ENCODE measurements at regions not wholly inside any gene's neighbourhood (a gene's known extent, or its start where the extent isn't known, plus 50 kb on each side); places are given as distances from the start of the nearest gene placed in this dataset.

DNA sequence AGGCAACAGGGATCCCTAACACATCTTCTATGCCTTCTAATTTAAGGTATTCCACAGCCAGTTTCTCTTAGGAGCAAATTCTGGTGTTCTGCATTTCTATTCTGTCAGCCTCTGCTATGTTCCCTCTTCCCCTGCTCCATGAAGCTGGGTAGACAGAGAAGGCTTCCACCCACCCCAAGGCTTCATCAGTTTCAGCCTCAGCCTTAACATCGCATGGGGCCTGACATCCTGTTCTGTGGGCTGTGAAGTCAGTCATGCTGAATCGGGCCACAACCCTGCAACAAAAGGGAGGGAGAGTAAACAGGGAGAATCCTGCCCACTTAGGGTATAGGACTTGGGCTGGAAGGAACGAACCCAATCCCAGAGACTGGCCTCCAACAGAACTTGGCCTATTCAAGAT is 70.6 kb upstream of the PPM1B start (continued):
- TF ChIP-seq, protein P1, sequence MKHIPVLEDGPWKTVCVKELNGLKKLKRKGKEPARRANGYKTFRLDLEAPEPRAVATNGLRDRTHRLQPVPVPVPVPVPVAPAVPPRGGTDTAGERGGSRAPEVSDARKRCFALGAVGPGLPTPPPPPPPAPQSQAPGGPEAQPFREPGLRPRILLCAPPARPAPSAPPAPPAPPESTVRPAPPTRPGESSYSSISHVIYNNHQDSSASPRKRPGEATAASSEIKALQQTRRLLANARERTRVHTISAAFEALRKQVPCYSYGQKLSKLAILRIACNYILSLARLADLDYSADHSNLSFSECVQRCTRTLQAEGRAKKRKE (CRISPR knock-in tag; IDR thresholded peaks at IDR 0.05; ENCODE audit: low read depth): no peak
- TF ChIP-seq NFE2L2 (conservative IDR thresholded peaks at IDR 0.05; ENCODE audit: low read length) (no peak), EP300 (IDR thresholded peaks at IDR 0.05) (no peak)
- TF ChIP-seq, protein P2, sequence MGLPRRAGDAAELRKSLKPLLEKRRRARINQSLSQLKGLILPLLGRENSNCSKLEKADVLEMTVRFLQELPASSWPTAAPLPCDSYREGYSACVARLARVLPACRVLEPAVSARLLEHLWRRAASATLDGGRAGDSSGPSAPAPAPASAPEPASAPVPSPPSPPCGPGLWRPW (IDR thresholded peaks at IDR 0.05): no peak

DNA sequence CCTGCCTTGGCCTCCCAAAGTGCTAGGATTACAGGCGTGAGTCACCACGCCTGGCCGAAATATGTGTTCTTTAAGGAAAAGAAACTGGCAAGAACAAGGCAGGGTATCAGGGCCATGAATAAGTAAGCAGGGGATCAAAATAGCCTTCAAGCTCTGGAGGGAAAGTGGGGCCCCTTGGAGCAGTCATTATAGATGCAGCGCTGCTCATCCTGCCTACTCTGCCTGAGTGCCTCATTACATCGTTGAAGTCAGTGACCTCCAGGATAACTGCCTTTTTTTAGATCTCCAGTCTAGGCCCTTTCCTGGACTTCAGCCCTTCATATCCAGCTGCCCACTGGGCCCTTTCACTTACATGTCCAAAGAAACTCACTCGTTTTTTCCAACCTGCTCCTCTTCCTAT is 69.8 kb upstream of the PPM1B start:
- ChIA-PET CTCF (interaction anchor here (1.3 to 3.5 kb wide), 4 partner anchors 9 to 52 kb away, joined by 3 to 16 read pairs (median 12); no protein-coding TSS in a partner anchor), POLR2A (interaction anchor here (0.7 kb wide), 1 partner anchor 110 kb away, joined by 3 read pairs; no protein-coding TSS in a partner anchor)
- H3K27ac ChIP-seq: no peak overlapping the region
- ATAC-seq (no peak), FAIRE-seq (no peak), DNase-seq (ENCODE audit: low read depth in 1 of 2, low spot score in 1 of 2) (no peak)
- TF ChIP-seq KDM1A (IDR thresholded peaks at IDR 0.05; ENCODE audit: low read depth) (no peak), JUNB (IDR thresholded peaks at IDR 0.05) (no peak), PHF8 (IDR thresholded peaks at IDR 0.05; ENCODE audit: borderline replicate concordance, low read depth) (no peak), ZSCAN20 (CRISPR knock-in tag; IDR thresholded peaks at IDR 0.05) (no peak), RAD21 (conservative IDR thresholded peaks at IDR 0.05 in 1 of 2, IDR thresholded peaks at IDR 0.05 in 1 of 2) (no peak), POLR2AphosphoS2 (conservative IDR thresholded peaks at IDR 0.05; ENCODE audit: low read length) (no peak), HEYL (CRISPR knock-in tag; IDR thresholded peaks at IDR 0.05) (no peak), KDM5A (IDR thresholded peaks at IDR 0.05) (no peak), HOXB13 (CRISPR knock-in tag; IDR thresholded peaks at IDR 0.05; ENCODE audit: low read depth) (no peak), CEBPB (IDR thresholded peaks at IDR 0.05) (no peak), ESRRA (IDR thresholded peaks at IDR 0.05; ENCODE audit: borderline replicate concordance, low read length) (no peak), RARB (CRISPR knock-in tag; IDR thresholded peaks at IDR 0.05) (no peak), EP300 (IDR thresholded peaks at IDR 0.05) (no peak)
- TF ChIP-seq, protein P3, sequence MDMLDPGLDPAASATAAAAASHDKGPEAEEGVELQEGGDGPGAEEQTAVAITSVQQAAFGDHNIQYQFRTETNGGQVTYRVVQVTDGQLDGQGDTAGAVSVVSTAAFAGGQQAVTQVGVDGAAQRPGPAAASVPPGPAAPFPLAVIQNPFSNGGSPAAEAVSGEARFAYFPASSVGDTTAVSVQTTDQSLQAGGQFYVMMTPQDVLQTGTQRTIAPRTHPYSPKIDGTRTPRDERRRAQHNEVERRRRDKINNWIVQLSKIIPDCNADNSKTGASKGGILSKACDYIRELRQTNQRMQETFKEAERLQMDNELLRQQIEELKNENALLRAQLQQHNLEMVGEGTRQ (IDR thresholded peaks at IDR 0.05): no peak
- TF ChIP-seq, protein P4, sequence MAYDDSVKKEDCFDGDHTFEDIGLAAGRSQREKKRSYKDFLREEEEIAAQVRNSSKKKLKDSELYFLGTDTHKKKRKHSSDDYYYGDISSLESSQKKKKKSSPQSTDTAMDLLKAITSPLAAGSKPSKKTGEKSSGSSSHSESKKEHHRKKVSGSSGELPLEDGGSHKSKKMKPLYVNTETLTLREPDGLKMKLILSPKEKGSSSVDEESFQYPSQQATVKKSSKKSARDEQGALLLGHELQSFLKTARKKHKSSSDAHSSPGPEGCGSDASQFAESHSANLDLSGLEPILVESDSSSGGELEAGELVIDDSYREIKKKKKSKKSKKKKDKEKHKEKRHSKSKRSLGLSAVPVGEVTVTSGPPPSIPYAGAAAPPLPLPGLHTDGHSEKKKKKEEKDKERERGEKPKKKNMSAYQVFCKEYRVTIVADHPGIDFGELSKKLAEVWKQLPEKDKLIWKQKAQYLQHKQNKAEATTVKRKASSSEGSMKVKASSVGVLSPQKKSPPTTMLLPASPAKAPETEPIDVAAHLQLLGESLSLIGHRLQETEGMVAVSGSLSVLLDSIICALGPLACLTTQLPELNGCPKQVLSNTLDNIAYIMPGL (CRISPR knock-in tag; IDR thresholded peaks at IDR 0.05; ENCODE audit: borderline replicate concordance): no peak
- TF ChIP-seq, protein P1 (CRISPR knock-in tag; IDR thresholded peaks at IDR 0.05; ENCODE audit: low read depth): no peak
- no peak overlapping the region for H3K4me2 ChIP-seq
- peaks cover 13% of the 10 kb centered on the region for H3K4me1 ChIP-seq
- 93% methylated on average over 6 of the region's 6 CpGs for WGBS (ENCODE audit: missing lambda C conversion rate)
- H3K4me3 ChIP-seq: no peak overlapping the region
- H3K9me3 ChIP-seq: 0 out of 3 replicates have a peak, but pooled peaks cover under 1% of the 10 kb centered on the region

DNA sequence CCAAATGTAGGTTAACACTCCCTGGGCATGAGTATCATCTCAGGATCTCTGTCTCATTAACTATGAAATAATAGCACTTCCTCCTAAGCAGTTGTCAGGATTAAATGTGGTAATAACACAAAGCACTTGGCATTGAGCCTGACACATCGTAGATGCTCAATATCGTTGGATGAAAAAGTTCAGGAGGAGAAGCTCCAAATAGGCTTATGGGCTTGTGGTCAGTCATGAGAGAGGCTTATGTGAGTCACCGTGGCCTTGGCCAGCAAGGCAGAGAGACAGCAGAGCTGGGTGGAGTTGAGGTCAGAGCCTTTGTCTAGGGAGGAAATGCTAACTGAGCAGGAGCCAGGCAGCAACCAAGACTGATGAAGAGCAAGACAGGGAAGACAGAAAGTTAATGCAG is 68.3 kb upstream of the PPM1B start:
- no peak for FAIRE-seq
- Histone ChIP-seq H3K4me3 (no peak overlapping the region), H3K4me1 (peaks cover 13% of the 10 kb centered on the region), H3K27ac (peak overlapping the region in 1 of 2 experiments; percentile 57; a peak in 2 of 6 replicates), H3K4me2 (0 out of 3 replicates have a peak overlapping the region, but pooled peaks have one; percentile 5), H3K9me3 (no peaks in the 10 kb centered on the region)
- TF ChIP-seq RCOR1 (IDR thresholded peaks at IDR 0.05; ENCODE audit: low read depth, low read length) (no peak), FOSL2 (IDR thresholded peaks at IDR 0.05) (no peak), FOSL2 (CRISPR knock-in tag; IDR thresholded peaks at IDR 0.05) (peak; percentile 19; the same call in 1 of the 2 replicates)
- POLR2A ChIA-PET: interaction anchor here (1.7 kb wide), 1 partner anchor 67 kb away, joined by 4 read pairs; no protein-coding TSS in a partner anchor
- CTCF ChIA-PET: interaction anchor here (0.8 to 1.3 kb wide), 4 partner anchors 8 to 142 kb away, joined by 3 to 5 read pairs (median 3); no protein-coding TSS in a partner anchor
- WGBS (ENCODE audit: missing lambda C conversion rate): 17% methylated on average over 3 of the region's 3 CpGs
- DNase-seq (ENCODE audit: low read depth in 1 of 2, low spot score in 1 of 2): peak; percentile 15 to 60
- peak; percentile 79 to 89 for ATAC-seq
